NCI-H748 (cell line): ENCODE measurements at regions not wholly inside any gene's neighbourhood (a gene's known extent, or its start where the extent isn't known, plus 50 kb on each side); places are given as distances from the start of the nearest gene placed in this dataset.
A peak's percentile ranks its signal among the peaks of the same experiment; 100 is the strongest.
"Not testable (repeated sequence)": the region's sequence is repeated elsewhere in the genome, so short reads cannot be mapped to it uniquely, and the experiment has no call there.

Source experiments
- DNase-seq: peaks from one replicate; lab custom pipeline; 2025; ENCODE audit not compliant: unreplicated experiment; lab: John Stamatoyannopoulos, UW

DNA sequence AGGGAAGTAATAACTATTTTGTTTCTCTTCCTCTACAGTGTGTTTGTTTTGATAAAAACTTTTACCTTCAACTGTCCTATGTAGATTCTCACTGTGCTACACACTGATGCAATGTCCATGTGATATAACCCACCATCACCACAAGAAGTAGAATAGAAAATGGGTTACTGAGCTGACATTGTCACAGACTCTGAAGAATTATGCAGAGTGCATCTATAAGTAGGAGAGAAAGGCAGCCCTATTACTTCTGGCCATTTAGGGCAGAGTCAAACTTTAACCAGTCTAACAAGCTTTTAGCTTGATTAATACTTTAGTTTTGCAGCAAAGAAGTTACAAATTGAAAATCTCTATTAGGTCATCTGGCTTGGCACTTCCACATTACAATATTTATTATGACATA is 354.0 kb upstream of the CDH8 start:
- no peak for DNase-seq

DNA sequence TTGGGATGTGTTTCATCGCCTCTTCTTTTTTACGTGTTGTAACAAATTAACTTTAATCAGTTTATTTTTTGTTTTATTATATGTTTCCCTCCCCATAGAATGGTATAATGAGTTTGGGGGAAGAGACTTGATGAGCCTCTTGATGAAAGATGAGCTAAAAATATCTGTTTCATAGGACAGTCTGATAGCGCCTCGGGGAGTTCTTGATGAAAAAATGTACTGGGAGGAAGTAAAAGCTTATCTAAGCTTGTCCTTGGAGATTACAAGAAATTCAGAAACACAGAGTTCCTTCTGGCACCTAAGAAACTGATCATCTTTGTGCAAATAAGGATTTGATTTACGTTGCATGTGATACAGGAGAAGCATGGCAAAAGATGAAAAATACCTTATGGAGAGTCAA is 350.2 kb upstream of the CDH8 start:
- DNase-seq: no peak

DNA sequence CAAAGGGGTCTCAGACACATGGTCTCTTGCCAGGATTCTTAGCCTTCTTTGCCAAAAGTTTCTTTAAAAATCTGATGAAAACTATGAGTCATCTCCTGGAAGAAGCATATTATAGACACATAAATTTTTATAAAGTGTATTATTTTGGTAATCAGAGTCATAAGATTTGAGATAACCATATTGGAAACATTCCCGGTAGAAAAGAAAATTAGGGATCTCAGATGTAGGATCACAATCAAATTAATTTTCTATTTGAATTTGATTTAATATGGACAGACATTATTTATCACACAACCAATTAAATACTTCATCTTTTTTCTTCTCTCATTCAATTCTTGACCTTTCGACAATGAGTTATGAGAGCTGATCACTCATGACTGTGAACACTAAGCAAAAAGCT is 347.7 kb upstream of the CDH8 start:
- no peak for DNase-seq

DNA sequence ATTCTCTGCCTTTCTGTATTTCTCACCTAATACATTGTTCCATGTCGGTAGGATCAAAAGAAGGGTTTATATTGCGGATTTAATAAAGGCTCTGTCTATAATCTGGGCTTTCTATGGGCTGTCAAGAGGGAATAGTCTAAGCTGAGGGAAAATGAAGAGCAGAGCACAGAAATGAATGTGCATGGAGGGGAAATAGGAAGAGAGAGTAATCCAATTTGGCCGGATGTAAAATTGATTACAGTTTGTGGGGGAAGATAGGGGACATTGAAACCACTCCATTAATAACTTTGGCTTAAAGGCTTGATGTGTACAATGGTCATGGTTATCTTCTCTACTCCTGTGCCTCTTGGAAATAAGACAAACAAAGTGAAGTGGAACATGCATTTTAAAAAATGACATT is 334.2 kb upstream of the CDH8 start:
- no peak for DNase-seq

DNA sequence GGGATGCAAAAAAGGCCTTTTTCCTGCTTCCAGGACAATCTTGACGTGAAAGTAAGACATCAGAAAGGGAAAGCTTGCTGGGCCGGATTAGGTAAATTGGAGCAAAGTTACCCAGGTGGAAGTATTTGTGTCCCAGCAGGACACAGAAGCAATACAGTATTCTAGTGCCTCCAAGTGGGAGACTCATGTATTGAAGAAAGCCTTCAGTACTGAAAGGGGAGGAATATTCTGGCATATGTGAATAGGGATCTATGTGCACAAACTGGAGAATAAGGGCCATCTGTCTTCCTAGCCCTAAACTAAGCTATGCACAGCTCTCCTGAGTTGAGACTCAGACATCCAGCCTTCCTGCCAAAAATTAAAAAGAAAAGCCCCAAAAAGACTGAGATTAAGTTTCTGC is 327.3 kb upstream of the CDH8 start:
- DNase-seq: no peak

DNA sequence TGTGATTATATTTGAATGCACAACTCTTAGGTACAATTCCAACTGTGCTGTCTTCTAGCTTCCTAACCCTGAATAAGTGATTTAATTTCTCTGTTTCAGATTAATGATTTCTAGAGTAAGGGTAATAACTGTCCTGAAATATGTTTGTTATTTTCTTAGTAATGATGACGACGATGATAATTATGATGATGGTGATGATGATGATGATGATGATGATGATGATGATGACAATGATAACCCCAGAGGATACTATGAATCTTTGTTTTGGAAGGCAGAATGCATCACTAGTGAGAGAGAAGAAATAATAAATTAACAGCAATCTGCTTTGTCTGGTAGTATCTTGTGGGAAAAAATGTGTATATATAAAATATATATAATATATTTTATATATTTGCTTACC is 317.1 kb upstream of the CDH8 start:
- no peak for DNase-seq

DNA sequence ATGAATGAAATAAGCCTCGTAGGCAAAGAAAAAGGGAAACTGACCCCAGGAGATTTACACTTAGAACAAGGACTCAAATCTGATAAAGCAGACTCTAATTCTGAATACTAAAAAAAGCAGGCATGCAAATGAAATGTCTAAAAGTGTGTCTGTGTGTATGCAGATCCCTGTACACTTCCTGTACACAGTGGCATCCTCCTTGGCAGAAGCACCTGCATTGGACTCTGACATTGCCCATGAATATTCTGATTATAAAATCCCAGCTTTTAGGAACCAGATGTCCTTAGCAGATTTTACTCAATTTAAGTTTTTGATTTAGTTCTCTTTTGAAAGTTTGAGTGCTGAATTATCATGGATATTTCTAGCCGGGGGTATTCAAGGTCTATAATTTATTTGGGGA is 306.0 kb upstream of the CDH8 start:
- no peak for DNase-seq

DNA sequence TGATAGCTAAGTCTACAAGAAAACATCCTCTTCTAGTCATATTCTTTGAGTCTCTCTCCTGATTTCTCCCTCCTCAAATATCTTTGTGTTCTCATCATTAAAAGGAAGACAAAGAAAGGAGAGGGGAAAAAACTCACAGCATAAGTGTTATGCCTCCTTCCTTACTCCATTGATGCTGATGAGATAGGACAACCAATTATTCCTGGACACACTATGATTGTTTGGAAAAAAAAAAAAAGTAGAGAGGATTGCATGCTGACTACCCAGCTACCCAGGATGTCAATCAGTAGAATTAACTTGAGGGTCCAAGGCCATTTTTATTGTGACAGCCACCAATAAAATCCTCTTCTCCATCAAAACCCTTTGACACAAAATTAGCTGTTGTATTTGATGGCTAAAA is 299.1 kb upstream of the CDH8 start:
- DNase-seq: no peak

DNA sequence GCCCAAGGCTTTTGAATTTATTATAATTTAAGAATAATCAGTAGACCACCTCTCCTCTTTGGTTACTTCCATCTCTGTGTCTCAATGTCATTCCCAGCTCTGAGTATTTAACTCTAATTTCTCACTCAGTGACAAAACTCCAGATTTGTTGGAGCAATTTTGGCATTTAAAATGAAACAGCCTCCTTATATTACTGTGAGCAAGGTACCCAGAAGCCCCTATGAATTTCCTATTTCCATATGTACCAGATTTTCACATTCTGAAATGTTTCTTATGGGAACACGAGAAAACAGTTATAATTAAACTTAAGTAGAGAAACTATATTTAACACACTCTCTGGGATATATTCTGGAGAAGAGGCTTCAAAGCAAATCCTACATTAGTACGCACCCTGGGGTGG is 285.4 kb upstream of the CDH8 start:
- DNase-seq: no peak

DNA sequence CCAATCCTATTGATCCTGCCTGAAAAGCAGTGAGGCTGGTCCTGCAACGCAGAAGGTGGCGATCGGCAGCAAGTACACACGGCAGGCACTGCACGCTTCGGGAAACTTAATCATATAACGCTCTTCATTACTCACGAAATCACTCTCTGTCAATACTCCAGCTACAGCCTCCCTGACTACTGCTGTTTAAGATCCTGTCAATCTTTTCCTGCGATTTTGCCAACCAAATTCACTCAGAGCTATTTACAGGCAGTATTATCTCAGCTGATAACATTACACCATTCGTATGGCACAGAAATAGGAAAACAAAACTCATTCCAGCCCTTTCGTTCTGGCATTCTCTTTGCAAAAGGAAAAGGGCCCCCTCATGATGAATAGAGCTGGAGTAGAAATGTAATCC is 262.4 kb upstream of the CDH8 start:
- peak; percentile 25 for DNase-seq

DNA sequence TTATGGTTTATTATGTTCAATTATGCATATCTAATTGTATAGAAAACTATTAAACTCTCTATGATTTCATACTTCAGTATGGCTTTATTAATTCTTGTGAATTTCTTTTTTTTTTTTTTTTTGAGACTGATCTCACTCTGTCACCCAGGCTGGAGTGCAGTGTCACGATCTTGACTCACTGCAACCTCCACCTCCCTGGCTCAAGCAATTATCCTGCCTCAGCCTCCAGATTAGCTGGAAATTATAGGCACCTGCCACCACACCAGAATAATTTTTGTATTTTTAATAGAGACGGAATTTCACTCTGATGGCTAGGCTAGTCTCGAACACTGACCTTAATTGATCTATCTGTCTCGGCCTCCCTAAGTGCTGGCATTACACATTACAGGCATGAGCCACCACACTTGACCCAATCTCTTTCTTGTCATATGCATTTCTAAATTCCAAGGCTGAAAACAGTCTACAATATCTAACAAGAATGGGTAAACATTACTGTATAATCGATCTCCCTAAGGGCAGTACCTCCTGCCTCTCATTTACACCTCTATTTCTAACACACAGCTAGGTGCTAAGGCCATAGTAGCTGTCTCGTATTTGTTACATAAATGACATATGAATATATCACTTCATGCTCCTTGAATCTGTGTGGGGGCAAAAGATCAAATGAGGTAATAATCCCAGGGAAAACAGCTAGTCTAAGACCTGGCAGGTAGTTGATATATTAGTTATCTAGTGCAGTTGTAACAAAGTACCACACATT is 258.2 kb upstream of the CDH8 start:
- no peak for DNase-seq

DNA sequence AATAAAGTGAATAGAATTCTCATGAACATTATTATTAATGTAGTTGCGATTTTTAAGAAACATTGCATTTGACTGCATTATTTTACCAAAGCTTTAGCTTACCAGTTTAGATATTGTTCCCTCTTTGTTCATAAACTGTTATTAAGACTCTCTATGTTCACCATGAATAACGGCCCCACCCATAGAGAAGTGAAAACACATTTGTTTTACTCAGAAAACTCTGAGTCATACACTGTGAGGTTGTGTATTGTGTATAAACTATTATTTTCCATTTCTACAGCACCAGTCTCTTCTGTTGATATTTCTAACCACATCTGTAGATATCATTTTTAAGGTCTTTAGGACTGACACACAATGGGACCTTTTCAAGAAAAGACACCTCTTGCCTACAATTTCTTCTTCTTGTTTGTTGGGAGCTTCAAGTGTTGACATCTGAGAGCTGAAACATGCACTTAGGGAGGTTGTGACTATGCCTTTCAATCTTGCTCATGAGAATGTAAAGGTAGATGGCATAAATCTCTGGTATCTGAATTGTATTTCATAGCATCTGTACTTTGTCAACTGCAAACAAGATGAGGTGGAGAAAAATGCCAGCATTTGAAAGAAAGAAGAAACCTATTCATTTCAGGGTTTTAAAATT is 252.9 kb upstream of the CDH8 start:
- DNase-seq: no peak

DNA sequence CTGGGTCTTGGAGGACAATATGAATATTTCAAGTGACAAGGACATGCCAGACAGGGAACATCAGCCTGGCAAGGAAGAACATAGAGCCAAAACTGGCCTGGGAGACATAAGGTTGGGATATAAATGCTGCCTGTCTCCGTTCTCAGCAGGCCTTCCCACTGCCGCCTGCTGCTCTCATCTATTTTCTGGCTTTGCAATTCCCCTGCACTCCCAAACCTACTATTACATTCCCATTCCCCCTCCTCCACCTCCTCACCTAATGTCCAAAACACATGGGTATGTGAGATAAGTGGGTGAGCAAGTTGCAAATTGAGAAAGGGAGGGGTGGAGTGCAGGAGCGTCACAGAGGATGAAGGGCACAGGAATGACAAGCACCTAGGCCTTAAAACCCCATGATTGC is 244.3 kb upstream of the CDH8 start:
- no peak for DNase-seq

DNA sequence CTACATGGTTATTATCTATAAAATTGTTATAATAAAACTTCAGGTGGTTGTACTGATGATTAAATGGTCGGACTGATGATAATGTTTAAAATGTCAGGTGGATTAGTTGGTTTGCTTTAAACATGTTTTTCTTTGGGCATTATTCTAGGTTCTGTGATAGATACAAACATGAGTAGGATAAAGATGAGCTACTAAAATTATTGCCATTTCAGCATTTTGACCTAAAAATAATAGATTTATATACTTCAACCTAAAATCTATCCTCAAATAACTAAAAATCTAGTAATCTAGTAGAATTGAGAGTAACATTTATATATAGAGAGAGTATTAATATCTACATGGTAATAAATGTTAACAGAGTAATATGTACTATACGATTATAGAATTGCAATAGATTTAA is 241.7 kb upstream of the CDH8 start:
- DNase-seq: no peak

DNA sequence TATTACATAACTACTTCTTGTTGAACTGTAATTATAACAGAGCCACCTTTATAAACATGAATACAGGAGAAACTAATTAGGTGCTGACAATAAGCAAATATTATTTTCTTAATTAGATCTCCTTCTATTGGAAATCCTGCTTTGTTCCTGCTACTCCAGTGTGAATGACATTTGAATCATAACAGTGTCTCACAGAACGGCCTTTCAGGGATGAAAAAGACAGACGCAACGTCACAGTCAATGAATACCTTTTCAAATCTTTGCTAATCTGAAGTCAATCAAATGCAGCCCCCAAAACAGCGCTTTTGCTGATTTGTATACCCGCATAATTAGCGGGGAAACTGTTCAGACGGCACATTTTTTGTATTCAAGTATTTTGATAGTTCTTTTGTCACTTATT is 240.4 kb upstream of the CDH8 start:
- DNase-seq: no peak

DNA sequence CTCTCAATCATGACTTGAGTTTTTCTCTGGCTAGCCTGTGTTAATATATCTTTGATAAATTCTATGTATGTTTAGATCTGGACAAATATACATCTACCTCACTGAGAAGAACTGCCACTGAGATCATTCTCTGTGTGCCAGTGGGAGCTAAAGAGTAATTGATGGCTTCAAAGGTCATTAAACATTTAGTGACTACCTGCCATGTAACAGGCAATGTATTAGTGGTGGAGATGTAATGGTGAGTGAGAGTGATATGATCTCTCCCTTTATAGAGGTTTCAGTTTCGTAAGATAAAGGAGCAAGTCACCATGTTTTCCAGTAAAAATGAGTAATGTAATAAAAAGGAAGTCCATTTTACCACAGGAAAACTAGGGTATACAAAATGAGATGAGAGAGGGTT is 235.8 kb upstream of the CDH8 start:
- DNase-seq: no peak

DNA sequence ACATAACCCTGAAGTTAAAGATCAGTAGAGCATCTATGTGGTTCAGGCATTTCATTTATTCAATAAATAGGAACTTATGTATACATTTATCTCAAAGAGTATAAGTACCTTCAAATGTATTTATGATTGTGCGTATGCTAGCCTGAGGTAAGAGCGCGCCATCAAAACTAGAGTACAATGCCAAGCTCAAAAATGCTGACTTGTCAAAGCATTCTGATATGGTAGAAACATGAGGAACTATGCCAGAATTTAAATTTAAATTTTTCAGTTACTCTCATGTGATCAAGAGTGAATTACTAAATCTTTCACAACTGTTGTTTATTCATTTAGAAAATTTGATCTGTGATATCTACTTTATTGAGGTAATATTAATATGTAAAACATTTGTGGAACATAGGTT is 225.5 kb upstream of the CDH8 start:
- no peak for DNase-seq

DNA sequence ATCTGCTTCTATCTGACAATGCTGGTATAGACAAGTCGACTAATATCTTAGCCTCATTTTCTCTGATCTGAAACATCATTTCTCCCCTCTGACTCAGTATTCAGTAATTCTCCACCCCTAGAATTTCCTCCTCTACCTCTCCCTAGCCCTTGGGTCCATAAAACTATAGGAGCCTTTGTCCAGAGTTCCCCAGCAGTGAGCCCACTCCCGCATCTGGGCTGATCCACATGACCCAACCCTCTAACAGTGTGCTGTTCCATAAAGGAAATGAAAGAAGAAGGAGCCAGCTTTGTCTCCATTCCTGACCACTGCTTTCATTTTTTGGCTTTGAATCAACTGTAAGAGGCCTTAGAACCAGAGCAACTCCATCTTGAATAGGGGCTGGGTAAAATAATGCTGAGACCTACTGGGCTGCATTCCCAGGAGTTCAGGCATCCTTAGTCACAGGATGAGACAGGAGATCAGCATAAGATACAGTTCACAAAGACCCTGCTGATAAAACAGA is 222.7 kb upstream of the CDH8 start:
- not testable (repeated sequence) for DNase-seq

DNA sequence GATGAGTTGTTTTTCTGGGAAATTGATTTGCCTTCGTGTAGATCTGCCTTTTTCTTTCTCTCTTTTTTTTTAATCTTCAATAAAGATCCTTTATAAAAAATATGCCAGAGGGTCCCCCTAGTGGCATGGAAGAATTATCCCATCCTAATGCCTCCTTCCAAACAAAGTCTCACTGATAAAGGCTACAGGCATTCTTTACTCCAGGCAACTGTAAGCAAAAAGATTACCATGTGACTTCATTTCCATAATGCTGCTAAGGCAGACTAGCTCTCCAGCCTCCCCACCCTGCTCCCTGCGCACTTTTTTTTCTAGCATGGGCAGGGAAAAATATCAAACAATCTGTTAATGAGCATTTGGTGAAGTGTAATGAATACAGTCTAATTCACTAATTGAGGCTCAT is 220.2 kb upstream of the CDH8 start:
- peak; percentile 40 for DNase-seq

DNA sequence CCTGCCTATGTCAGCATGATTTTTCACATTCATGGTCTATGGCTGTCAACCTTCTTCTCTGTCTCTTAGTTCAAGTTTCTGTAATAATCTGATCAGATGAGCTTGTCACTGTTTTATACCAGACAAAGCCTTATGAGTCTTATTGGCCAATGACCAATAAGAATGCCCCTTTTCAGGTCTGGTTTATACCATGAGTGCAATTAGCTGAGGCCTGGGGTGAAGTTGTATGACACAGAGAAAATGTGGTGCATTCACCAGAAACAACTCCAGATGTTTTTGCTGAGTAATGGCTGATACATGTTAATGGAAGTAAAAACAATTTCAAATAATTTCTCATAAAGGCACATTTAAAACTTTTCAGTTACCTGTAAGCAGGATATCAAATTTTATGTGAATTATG is 218.6 kb upstream of the CDH8 start:
- DNase-seq: no peak

DNA sequence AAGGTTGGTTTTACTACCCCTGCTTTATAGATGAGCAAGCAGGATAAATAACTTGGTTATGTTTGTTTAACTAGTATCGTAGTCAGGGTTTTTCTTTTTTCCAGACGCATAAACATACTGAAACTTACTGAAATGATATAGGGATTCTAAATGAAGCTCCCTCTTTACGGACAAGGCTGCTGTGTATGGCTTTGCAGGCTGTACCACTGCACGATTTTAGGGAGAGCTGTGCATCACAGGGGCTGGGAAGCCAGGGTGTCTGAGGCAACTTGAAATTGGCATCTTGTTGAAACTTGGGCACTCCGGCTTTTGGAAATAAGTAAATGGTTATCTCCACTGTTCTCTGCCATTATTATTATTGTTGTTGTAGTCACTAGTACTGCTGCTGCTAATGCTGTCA is 218.1 kb upstream of the CDH8 start:
- DNase-seq: no peak

DNA sequence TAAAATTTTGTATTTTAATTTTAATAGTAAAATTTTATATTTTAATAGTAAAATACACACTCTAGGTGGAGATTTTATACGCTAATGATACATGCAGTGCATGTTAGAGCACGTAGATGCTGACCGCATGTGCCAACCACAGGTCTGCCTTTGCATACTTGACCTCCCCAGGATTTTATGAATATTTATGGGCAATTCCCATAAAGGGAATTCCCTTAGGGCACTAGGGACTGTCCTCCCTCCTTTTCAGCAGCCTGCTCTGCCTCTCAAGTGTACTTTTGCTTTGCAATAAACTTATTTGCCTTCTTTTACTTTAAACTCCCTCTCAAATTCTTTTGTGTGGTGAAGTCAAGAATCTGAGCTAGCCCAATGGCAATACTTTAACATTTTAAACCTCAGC is 217.7 kb upstream of the CDH8 start:
- DNase-seq: no peak

DNA sequence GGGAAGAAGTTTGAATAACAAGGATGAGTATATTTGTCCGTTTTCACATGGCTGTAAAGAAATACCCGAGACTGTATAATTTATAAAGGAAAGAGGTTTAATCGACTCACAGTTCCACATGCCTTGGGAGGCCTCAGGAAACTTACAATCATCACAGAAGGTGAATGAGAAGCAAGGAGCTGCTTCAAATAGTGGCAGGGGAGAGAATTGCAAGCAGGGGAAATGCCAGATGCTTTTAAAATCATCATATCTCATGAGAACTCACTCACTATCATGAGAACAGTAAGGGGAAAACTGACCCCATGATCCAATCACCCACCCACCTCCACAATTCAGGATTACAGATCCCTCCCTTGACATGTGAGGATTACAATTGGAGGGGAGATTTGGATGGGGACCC is 212.8 kb upstream of the CDH8 start:
- no peak for DNase-seq
